ENCODE measurements at regions not wholly inside any gene's neighbourhood (a gene's known extent, or its start where the extent isn't known, plus 50 kb on each side); places are given as distances from the start of the nearest gene placed in this dataset.
A peak's percentile ranks its signal among the peaks of the same experiment; 100 is the strongest.
"Not testable (repeated sequence)": the region's sequence is repeated elsewhere in the genome, so short reads cannot be mapped to it uniquely, and the experiment has no call there.

- peaks cover 35% of the 10 kb centered on the region for H3K27me3 Mint-ChIP-seq (ENCODE audit: low read depth)
- H3K9me3 Mint-ChIP-seq: no peaks in the 10 kb centered on the region
- ATAC-seq (no peak), DNase-seq (no peak)
- H3K36me3 Mint-ChIP-seq (ENCODE audit: insufficient read depth): no peaks in the 10 kb centered on the region
- peaks cover 6% of the 10 kb centered on the region for H3K4me1 Mint-ChIP-seq (ENCODE audit: low read depth)
- no peak overlapping the region for H3K4me3 Mint-ChIP-seq
Observed at GRCh38 chr22:46026899-46027210, 49.9 kb upstream of the WNT7B start.

- Mint-ChIP-seq H3K4me1 (ENCODE audit: low read depth) (peaks cover 6% of the 10 kb centered on the region), H3K4me3 (no peak overlapping the region), H3K36me3 (ENCODE audit: insufficient read depth) (no peaks in the 10 kb centered on the region), H3K27me3 (ENCODE audit: low read depth) (peaks cover 35% of the 10 kb centered on the region), H3K9me3 (no peaks in the 10 kb centered on the region)
- ATAC-seq: peak in 1 of 2 donors; percentile 34
- DNase-seq: no peak
Observed at GRCh38 chr22:46027211-46028105, 50.5 kb upstream of the WNT7B start.

GRCh38 chr22:46028106-46028991, 51.4 kb upstream of the WNT7B start:
- H3K4me3 Mint-ChIP-seq: no peak overlapping the region
- peaks cover 6% of the 10 kb centered on the region for H3K4me1 Mint-ChIP-seq (ENCODE audit: low read depth)
- H3K27me3 Mint-ChIP-seq (ENCODE audit: low read depth): peaks cover 33% of the 10 kb centered on the region
- ATAC-seq (no peak), DNase-seq (no peak)
- H3K9me3 Mint-ChIP-seq: no peaks in the 10 kb centered on the region
- no peaks in the 10 kb centered on the region for H3K36me3 Mint-ChIP-seq (ENCODE audit: insufficient read depth)

- Mint-ChIP-seq H3K27me3 (ENCODE audit: low read depth) (peaks cover 31% of the 10 kb centered on the region), H3K4me1 (ENCODE audit: low read depth) (peaks cover 6% of the 10 kb centered on the region), H3K9me3 (no peaks in the 10 kb centered on the region), H3K4me3 (no peak overlapping the region), H3K36me3 (ENCODE audit: insufficient read depth) (no peaks in the 10 kb centered on the region)
- ATAC-seq (no peak), DNase-seq (no peak)
Observed at GRCh38 chr22:46029036-46029435, 52.1 kb upstream of the WNT7B start.

GRCh38 chr22:46029574-46030200, 52.7 kb upstream of the WNT7B start:
- no peak overlapping the region for H3K4me3 Mint-ChIP-seq
- H3K4me1 Mint-ChIP-seq (ENCODE audit: low read depth): peaks cover 6% of the 10 kb centered on the region
- no peak for DNase-seq
- no peaks in the 10 kb centered on the region for H3K9me3 Mint-ChIP-seq
- H3K36me3 Mint-ChIP-seq (ENCODE audit: insufficient read depth): no peaks in the 10 kb centered on the region
- no peak for ATAC-seq
- peaks cover 31% of the 10 kb centered on the region for H3K27me3 Mint-ChIP-seq (ENCODE audit: low read depth)

GRCh38 chr22:46030231-46030880, 53.4 kb upstream of the WNT7B start:
- H3K27me3 Mint-ChIP-seq (ENCODE audit: low read depth): peaks cover 25% of the 10 kb centered on the region
- no peaks in the 10 kb centered on the region for H3K36me3 Mint-ChIP-seq (ENCODE audit: insufficient read depth)
- H3K4me1 Mint-ChIP-seq (ENCODE audit: low read depth): peaks cover 13% of the 10 kb centered on the region
- H3K4me3 Mint-ChIP-seq: no peak overlapping the region
- H3K9me3 Mint-ChIP-seq: no peaks in the 10 kb centered on the region
- ATAC-seq (no peak), DNase-seq (no peak)

GRCh38 chr22:46031066-46031465, 54.1 kb upstream of the WNT7B start:
- no peaks in the 10 kb centered on the region for H3K36me3 Mint-ChIP-seq (ENCODE audit: insufficient read depth)
- no peak for ATAC-seq
- peaks cover 14% of the 10 kb centered on the region for H3K4me1 Mint-ChIP-seq (ENCODE audit: low read depth)
- H3K9me3 Mint-ChIP-seq: no peaks in the 10 kb centered on the region
- peaks cover 18% of the 10 kb centered on the region for H3K27me3 Mint-ChIP-seq (ENCODE audit: low read depth)
- H3K4me3 Mint-ChIP-seq: no peak overlapping the region
- no peak for DNase-seq

- Mint-ChIP-seq H3K4me3 (no peak overlapping the region), H3K9me3 (no peaks in the 10 kb centered on the region), H3K4me1 (ENCODE audit: low read depth) (peaks cover 14% of the 10 kb centered on the region), H3K36me3 (ENCODE audit: insufficient read depth) (no peaks in the 10 kb centered on the region), H3K27me3 (ENCODE audit: low read depth) (peaks cover 13% of the 10 kb centered on the region)
- ATAC-seq (no peak), DNase-seq (no peak)
Observed at GRCh38 chr22:46031557-46031956, 54.6 kb upstream of the WNT7B start.

GRCh38 chr22:46031965-46032851, 55.2 kb upstream of the WNT7B start:
- H3K4me3 Mint-ChIP-seq: no peak overlapping the region

GRCh38 chr22:46033256-46034200, 56.6 kb upstream of the WNT7B start:
- no peak for ATAC-seq
- Mint-ChIP-seq H3K4me1 (ENCODE audit: low read depth) (peaks cover 17% of the 10 kb centered on the region), H3K4me3 (no peak overlapping the region), H3K36me3 (ENCODE audit: insufficient read depth) (no peaks in the 10 kb centered on the region), H3K9me3 (no peaks in the 10 kb centered on the region), H3K27me3 (ENCODE audit: low read depth) (peaks cover under 1% of the 10 kb centered on the region)
- no peak for DNase-seq

More at GRCh38 chr22:46031965-46032851, 55.2 kb upstream of the WNT7B start:
- DNase-seq (no peak), ATAC-seq (no peak)
- peaks cover 8% of the 10 kb centered on the region for H3K27me3 Mint-ChIP-seq (ENCODE audit: low read depth)
- no peaks in the 10 kb centered on the region for H3K36me3 Mint-ChIP-seq (ENCODE audit: insufficient read depth)
- peaks cover 16% of the 10 kb centered on the region for H3K4me1 Mint-ChIP-seq (ENCODE audit: low read depth)
- H3K9me3 Mint-ChIP-seq: no peaks in the 10 kb centered on the region

- not testable (repeated sequence) for H3K36me3 Mint-ChIP-seq (ENCODE audit: insufficient read depth); H3K9me3 Mint-ChIP-seq; DNase-seq; H3K4me3 Mint-ChIP-seq; ATAC-seq; H3K27me3 Mint-ChIP-seq (ENCODE audit: low read depth)
- H3K4me1 Mint-ChIP-seq (ENCODE audit: low read depth): peaks cover 17% of the 10 kb centered on the region
Observed at GRCh38 chr22:46034480-46034879, 57.5 kb upstream of the WNT7B start.

GRCh38 chr22:46035380-46035741, 58.4 kb upstream of the WNT7B start:
- H3K36me3 Mint-ChIP-seq (ENCODE audit: insufficient read depth): no peaks in the 10 kb centered on the region
- ATAC-seq: no peak
- H3K4me3 Mint-ChIP-seq: peak overlapping the region; percentile 76
- peaks cover 17% of the 10 kb centered on the region for H3K4me1 Mint-ChIP-seq (ENCODE audit: low read depth)
- H3K27me3 Mint-ChIP-seq (ENCODE audit: low read depth): no peaks in the 10 kb centered on the region
- no peaks in the 10 kb centered on the region for H3K9me3 Mint-ChIP-seq
- DNase-seq: no peak

All from activated T-cell treated with anti-CD3 and anti-CD28 coated beads, Interleukin-2, amount 50 U/mL, for 4 hours (primary cell).